Keratinocyte (primary cell): ENCODE measurements at regions not wholly inside any gene's neighbourhood (a gene's known extent, or its start where the extent isn't known, plus 50 kb on each side); places are given as distances from the start of the nearest gene placed in this dataset.

ENCODE experiments used
- CTCF ChIP-seq, 3 experiments: IDR thresholded peaks in 1 of 3; conservative IDR thresholded peaks in 1 of 3; optimal IDR thresholded peaks in 1 of 3; 2 replicates in 2 of 3; 3 replicates in 1 of 3; pipeline versions ENCODE3 to v1.5.1; 2011; ENCODE audit warnings: low read length in 3 of 3, mild to moderate bottlenecking in 3 of 3, moderate library complexity in 2 of 3, control low read depth in 1 of 3, inconsistent platforms in 1 of 3; ENCODE audit not compliant: insufficient read depth in 2 of 3; ENCODE audit errors: extremely low read depth in 1 of 3
- EZH2 ChIP-seq: IDR thresholded peaks from one replicate; pipeline ENCODE4 v1.6.1; 2012; ENCODE audit warnings: inconsistent platforms, mild to moderate bottlenecking, low read length, moderate library complexity

GRCh38 chr15:94125698-94126097, 105.7 kb upstream of the MCTP2 start:
- TF ChIP-seq CTCF (optimal IDR thresholded peaks at IDR 0.05 in 1 of 3, IDR thresholded peaks at IDR 0.05 in 1 of 3, conservative IDR thresholded peaks at IDR 0.05 in 1 of 3; ENCODE audit: extremely low read depth in 1 of 3, insufficient read depth in 2 of 3, low read length in 3 of 3) (no peak), EZH2 (no peak)
